Keratinocyte (primary cell): ENCODE measurements at regions not wholly inside any gene's neighbourhood (a gene's known extent, or its start where the extent isn't known, plus 50 kb on each side); places are given as distances from the start of the nearest gene placed in this dataset.

Experiments
- DNase-seq: peaks from one replicate; pipeline ENCODE4 v3.0.0-alpha.2; 2011; ENCODE audit warnings: low read depth, missing footprints, low spot score
- FAIRE-seq: peaks from 2 replicates; lab custom pipeline; 2011; peaks lifted over from hg19 to GRCh38; lab: Jason Lieb, UNC
- H2AFZ ChIP-seq: 2 replicates; pipeline ENCODE4 v1.6.0; 2012; ENCODE audit warnings: low read length, control low read depth, inconsistent platforms; ENCODE audit not compliant: control insufficient read depth
- H3K27ac ChIP-seq: 2 replicates; pipeline ENCODE4 v1.5.1; 2011; ENCODE audit warnings: low read length; ENCODE audit not compliant: control insufficient read depth, insufficient read depth
- H3K27me3 ChIP-seq: 3 replicates; pipeline ENCODE4 v1.6.0; 2011; ENCODE audit warnings: low read length; ENCODE audit not compliant: control insufficient read depth, insufficient read depth; ENCODE audit errors: extremely low read depth
- H3K36me3 ChIP-seq, 2 experiments: 2 replicates in 1 of 2; 3 replicates in 1 of 2; pipeline ENCODE4 v1.5.1; 2011; ENCODE audit warnings: low read length in 2 of 2, mild to moderate bottlenecking in 1 of 2; ENCODE audit not compliant: control insufficient read depth in 2 of 2, insufficient read depth in 2 of 2; ENCODE audit errors: extremely low read depth in 1 of 2
- H3K4me1 ChIP-seq: 3 replicates; pipeline ENCODE4 v1.5.1; 2011; ENCODE audit warnings: low read length; ENCODE audit not compliant: control insufficient read depth, insufficient read depth; ENCODE audit errors: extremely low read depth
- H3K4me2 ChIP-seq: 3 replicates; pipeline ENCODE4 v1.6.0; 2011; ENCODE audit warnings: low read depth, low read length; ENCODE audit not compliant: control insufficient read depth, insufficient read depth; ENCODE audit errors: extremely low read depth
- H3K4me3 ChIP-seq, 3 experiments: fragments of 200-600 bp in 1 of 3; sonication (generic) in 1 of 3; 2 replicates in 2 of 3; 3 replicates in 1 of 3; pipeline ENCODE4 v1.5.1; 2011 to 2016; ENCODE audit warnings: low read length in 3 of 3, mild to moderate bottlenecking in 3 of 3, control low read depth in 2 of 3, inconsistent platforms in 1 of 3, low read depth in 1 of 3, mixed read lengths in 1 of 3, mixed run types in 1 of 3, moderate library complexity in 1 of 3; ENCODE audit not compliant: control insufficient read depth in 2 of 3, insufficient read depth in 2 of 3; ENCODE audit errors: extremely low read depth in 1 of 3
- H3K79me2 ChIP-seq: 2 replicates; pipeline ENCODE4 v1.6.0; 2012; ENCODE audit warnings: low read length; ENCODE audit not compliant: control insufficient read depth, insufficient read depth
- H3K9ac ChIP-seq: 3 replicates; pipeline ENCODE4 v1.6.0; 2011; ENCODE audit warnings: low read length; ENCODE audit not compliant: control insufficient read depth, insufficient read depth; ENCODE audit errors: extremely low read depth
- H3K9me1 ChIP-seq: 3 replicates; pipeline ENCODE4 v1.6.0; 2011; ENCODE audit warnings: low read length; ENCODE audit not compliant: control insufficient read depth, insufficient read depth; ENCODE audit errors: extremely low read depth
- H3K9me3 ChIP-seq: 2 replicates; pipeline ENCODE4 v1.5.1; 2012; ENCODE audit warnings: low read depth, low read length; ENCODE audit not compliant: control insufficient read depth
- H4K20me1 ChIP-seq: 3 replicates; pipeline ENCODE4 v1.6.0; 2011; ENCODE audit warnings: low read length; ENCODE audit not compliant: control insufficient read depth, insufficient read depth; ENCODE audit errors: extremely low read depth
- CTCF ChIP-seq, 3 experiments: IDR thresholded peaks in 1 of 3; conservative IDR thresholded peaks in 1 of 3; optimal IDR thresholded peaks in 1 of 3; 2 replicates in 2 of 3; 3 replicates in 1 of 3; pipeline versions ENCODE3 to v1.5.1; 2011; ENCODE audit warnings: low read length in 3 of 3, mild to moderate bottlenecking in 3 of 3, moderate library complexity in 2 of 3, control low read depth in 1 of 3, inconsistent platforms in 1 of 3; ENCODE audit not compliant: insufficient read depth in 2 of 3; ENCODE audit errors: extremely low read depth in 1 of 3
- EZH2 ChIP-seq: IDR thresholded peaks from one replicate; pipeline ENCODE4 v1.6.1; 2012; ENCODE audit warnings: inconsistent platforms, mild to moderate bottlenecking, low read length, moderate library complexity
- dilution Hi-C: fragments of 300-500 bp; cut with MboI; formaldehyde crosslinking; loops from one replicate; pipeline ENCODE4 v1.7.0; 2020; ENCODE audit warnings: low sequenced_read_pairs; ENCODE audit not compliant: extremely low pct_ligation_motif_present

GRCh38 chr20:16672299-16672698 lies 57.5 kb upstream of the SNRPB2 start:
- dilution Hi-C loops = no loop called here
- H3K27ac ChIP-seq = no peak overlapping the region
- no peaks in the 10 kb centered on the region for H3K9me1 ChIP-seq
- H3K27me3 ChIP-seq = no peaks in the 10 kb centered on the region
- no peaks in the 10 kb centered on the region for H3K79me2 ChIP-seq
- no peak overlapping the region for H3K4me2 ChIP-seq
- no peak overlapping the region for H2AFZ ChIP-seq
- H3K9ac ChIP-seq = no peak overlapping the region
- no peak for FAIRE-seq
- TF ChIP-seq CTCF (optimal IDR thresholded peaks at IDR 0.05 in 1 of 3, IDR thresholded peaks at IDR 0.05 in 1 of 3, conservative IDR thresholded peaks at IDR 0.05 in 1 of 3; ENCODE audit: extremely low read depth in 1 of 3, insufficient read depth in 2 of 3, low read length in 3 of 3) (no peak), EZH2 (no peak)
- H3K36me3 ChIP-seq = no peaks in the 10 kb centered on the region
- H3K9me3 ChIP-seq = no peaks in the 10 kb centered on the region
- no peaks in the 10 kb centered on the region for H4K20me1 ChIP-seq
- no peak for DNase-seq
- no peaks in the 10 kb centered on the region for H3K4me1 ChIP-seq
- no peak overlapping the region for H3K4me3 ChIP-seq

GRCh38 chr20:16671753-16672152 lies 58.1 kb upstream of the SNRPB2 start:
- Histone ChIP-seq H3K4me2 (no peak overlapping the region), H3K9me3 (no peaks in the 10 kb centered on the region), H3K4me1 (no peaks in the 10 kb centered on the region), H3K79me2 (no peaks in the 10 kb centered on the region), H3K9me1 (no peaks in the 10 kb centered on the region), H3K36me3 (no peaks in the 10 kb centered on the region), H3K27me3 (no peaks in the 10 kb centered on the region), H3K4me3 (no peak overlapping the region), H3K27ac (no peak overlapping the region), H3K9ac (no peak overlapping the region), H2AFZ (no peak overlapping the region), H4K20me1 (no peaks in the 10 kb centered on the region)
- DNase-seq (no peak), FAIRE-seq (no peak)
- dilution Hi-C loops = no loop called here
- no peak for TF ChIP-seq CTCF (optimal IDR thresholded peaks at IDR 0.05 in 1 of 3, IDR thresholded peaks at IDR 0.05 in 1 of 3, conservative IDR thresholded peaks at IDR 0.05 in 1 of 3; ENCODE audit: extremely low read depth in 1 of 3, insufficient read depth in 2 of 3, low read length in 3 of 3)
- no peak for TF ChIP-seq EZH2
